GM13977 (cell line): ENCODE measurements at regions not wholly inside any gene's neighbourhood (a gene's known extent, or its start where the extent isn't known, plus 50 kb on each side); places are given as distances from the start of the nearest gene placed in this dataset.

ENCODE experiments used
- DNase-seq: peaks from one replicate; pipeline ENCODE4 v3.0.0; 2012; ENCODE audit warnings: low spot score
- in situ Hi-C: fragments of 300-500 bp; cut with MboI; formaldehyde crosslinking; loops from one replicate; pipeline ENCODE4 v1.12.0; 2022; ENCODE audit warnings: low sequenced_read_pairs, low pct_unique_long_range_greater_than_20kb, mixed read lengths, inconsistent platforms; ENCODE audit not compliant: unreplicated experiment
- TF ChIP-seq, protein P1 (sequence below): IDR thresholded peaks from 2 replicates; pipeline ENCODE4 v1.5.1; 2012; ENCODE audit warnings: mild to moderate bottlenecking, control low read depth; ENCODE audit not compliant: insufficient read depth; ENCODE audit errors: extremely low read depth, missing control alignments

DNA sequence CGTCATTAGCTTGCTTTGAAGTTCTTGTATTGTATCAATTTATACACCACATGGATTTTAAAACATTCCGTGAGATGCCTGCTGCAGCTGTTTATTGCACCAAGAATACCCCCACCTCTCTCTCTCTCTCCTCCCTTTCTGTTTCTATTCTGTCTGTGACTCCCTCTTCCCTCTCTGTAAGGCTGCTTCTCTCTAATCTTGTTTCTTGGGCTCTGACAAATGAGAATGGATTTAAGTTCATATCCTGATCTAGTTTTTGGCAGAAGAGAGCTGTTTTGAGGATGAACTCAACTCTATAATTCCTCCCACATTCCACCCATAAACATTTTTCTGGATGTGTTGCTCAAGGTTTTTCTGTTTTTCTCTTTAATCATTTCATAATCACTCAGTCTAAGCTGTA is 144.3 kb upstream of the FRY start:
- in situ Hi-C loops, result no loop called here
- DNase-seq, result no peak
- TF ChIP-seq, protein P1, sequence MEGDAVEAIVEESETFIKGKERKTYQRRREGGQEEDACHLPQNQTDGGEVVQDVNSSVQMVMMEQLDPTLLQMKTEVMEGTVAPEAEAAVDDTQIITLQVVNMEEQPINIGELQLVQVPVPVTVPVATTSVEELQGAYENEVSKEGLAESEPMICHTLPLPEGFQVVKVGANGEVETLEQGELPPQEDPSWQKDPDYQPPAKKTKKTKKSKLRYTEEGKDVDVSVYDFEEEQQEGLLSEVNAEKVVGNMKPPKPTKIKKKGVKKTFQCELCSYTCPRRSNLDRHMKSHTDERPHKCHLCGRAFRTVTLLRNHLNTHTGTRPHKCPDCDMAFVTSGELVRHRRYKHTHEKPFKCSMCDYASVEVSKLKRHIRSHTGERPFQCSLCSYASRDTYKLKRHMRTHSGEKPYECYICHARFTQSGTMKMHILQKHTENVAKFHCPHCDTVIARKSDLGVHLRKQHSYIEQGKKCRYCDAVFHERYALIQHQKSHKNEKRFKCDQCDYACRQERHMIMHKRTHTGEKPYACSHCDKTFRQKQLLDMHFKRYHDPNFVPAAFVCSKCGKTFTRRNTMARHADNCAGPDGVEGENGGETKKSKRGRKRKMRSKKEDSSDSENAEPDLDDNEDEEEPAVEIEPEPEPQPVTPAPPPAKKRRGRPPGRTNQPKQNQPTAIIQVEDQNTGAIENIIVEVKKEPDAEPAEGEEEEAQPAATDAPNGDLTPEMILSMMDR, result no peak

DNA sequence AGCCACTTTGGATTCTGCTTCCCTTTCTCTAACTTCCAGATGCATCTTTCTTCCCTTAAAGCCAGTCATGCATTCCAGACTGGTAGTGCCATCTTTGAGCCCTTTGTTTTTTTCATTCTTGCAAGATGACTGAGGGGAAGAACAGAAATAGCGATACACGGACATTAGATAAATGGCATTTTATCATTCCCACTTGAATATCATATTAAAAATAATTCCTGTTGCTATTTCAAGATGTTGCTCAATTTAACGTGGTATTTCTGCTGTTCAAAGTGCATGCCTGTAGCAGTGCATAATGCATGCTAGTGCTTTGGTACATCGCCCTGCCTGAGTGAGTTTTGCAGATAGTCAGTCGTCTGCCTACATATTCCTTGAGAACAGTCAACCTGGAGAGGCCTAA is 140.6 kb upstream of the FRY start:
- in situ Hi-C loops, result no loop called here
- TF ChIP-seq, protein P1, result no peak
- no peak for DNase-seq

DNA sequence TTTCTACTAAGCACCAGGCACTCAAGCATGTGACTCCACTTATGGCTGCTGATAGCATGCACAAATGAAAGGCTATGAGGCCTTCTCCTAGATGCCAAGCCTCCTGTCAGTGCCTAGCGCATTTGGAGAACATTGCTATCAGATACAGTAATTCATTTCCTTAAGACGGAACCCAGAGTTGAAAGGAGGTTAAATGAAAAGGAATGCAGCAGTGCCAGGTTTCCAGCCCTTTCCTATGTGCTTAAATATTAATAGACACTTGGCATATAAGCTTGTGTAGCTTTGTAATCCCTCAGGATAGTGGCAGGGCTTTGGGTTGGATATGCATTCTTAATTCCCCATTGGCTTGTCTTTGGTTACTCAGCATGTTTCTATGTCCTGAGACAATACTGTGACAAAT is 140.1 kb upstream of the FRY start:
- no peak for DNase-seq
- in situ Hi-C loops, result no loop called here
- TF ChIP-seq, protein P1, result no peak

DNA sequence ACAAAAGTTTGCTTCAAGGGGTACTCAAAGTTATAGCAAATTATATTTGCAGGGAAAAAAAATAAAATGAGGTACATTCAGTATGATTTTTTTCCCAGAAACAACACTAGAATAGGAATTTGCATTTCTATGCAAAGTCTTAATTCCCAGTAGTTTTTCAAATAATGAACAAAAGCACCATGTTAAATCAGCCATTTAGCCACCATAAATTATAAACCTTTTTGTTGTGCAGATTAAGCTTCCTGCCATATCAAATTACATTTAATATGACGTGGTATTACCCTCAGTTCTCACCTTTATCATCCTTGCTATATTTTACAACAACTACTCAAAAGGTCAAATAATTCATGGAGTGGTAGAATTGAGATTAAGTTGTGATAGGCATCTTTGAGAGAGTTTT is 136.6 kb upstream of the FRY start:
- in situ Hi-C loops, result no loop called here
- TF ChIP-seq, protein P1, result no peak
- no peak for DNase-seq

DNA sequence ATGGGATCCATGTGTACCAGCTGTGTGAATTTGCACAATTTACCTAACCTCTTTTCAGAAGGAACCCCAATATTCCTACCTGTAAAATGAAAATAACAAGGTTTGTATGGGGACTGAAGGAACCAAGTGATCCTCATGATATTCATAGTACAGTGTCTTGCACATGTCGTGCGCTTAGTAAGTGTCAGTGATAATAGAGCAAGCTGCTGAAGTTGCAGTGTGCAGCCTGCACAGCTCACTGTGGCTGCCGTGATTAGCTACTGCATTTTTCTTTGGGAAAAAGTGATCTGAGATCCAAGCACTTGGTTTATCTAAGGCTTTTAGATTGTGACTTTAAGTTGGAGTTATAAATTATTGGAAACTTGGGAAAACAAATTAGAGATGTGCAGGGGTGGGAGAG is 135.9 kb upstream of the FRY start:
- TF ChIP-seq, protein P1, result no peak
- in situ Hi-C loops, result no loop called here
- DNase-seq, result no peak

DNA sequence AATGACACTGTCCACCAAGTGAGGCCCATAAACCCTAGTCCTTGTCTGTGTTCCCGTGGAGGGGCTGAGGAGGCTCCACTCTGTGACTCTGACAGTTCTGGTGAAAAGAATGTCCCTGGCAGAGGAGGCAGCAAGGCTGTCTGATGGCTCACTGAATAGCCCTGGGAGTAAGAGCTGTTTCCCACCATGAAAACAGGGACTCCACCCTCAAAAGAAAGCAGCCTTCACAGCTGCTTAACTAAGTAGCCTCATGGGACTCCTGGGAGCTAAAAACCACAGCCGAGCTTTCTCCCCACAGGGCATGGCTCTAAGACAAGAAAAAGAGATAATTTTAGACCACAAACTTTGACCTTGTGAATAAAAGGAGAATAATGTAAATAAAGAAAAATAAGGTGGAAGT is 135.1 kb upstream of the FRY start:
- in situ Hi-C loops, result no loop called here
- TF ChIP-seq, protein P1, result no peak
- peak; percentile 20 for DNase-seq

DNA sequence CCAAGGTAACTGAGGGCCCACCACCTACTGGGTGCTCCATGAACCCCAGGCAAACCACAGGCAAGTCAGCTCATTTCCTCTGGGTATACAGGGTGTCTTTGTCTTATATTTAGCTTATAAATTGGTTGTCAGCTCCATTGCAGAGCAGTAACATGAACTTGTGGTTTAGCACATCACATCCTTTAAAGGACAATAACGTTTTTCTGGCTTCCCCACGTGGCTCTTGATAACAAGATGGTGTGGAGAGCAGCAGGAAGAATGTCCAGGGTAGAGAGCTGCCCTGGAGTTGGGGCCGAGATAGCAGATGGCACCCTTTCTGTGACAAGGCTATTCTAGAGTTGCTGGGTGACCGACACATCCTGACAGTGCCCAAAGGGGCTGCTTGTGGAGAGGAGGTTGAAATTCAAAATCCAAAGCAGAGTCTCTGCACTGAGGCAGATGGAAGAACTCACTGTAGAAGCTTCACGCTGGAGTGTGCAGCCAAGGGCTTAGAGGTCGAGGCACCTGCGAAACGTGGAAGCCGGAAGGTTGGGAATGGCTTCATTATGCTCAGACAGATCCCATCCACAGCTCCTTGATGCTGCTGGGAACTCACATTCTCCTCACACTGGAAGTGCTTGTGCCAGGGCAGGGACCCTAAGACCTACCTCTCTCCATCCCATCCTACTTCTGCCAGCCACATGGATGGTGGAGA is 133.0 kb upstream of the FRY start:
- no peak for DNase-seq
- in situ Hi-C loops, result no loop called here

More for the DNA sequence above, 133.0 kb upstream of the FRY start:
- TF ChIP-seq, protein P1, result no peak
